DND-41 (cell line): ENCODE measurements at regions not wholly inside any gene's neighbourhood (a gene's known extent, or its start where the extent isn't known, plus 50 kb on each side); places are given as distances from the start of the nearest gene placed in this dataset.

Experiments
- ATAC-seq: fragments of 200-7000 bp; cut with Tn5 transposase; 3 replicates; pipeline ENCODE4 v1.9.1; 2021; ENCODE audit warnings: low read depth; ENCODE audit not compliant: insufficient read depth
- DNase-seq: peaks from one replicate; pipeline ENCODE4 v3.0.0-alpha.2; 2020
- H2AFZ ChIP-seq: 2 replicates; pipeline ENCODE4 v1.6.0; 2012; ENCODE audit warnings: low read depth, low read length
- H3K27ac ChIP-seq: 2 replicates; pipeline ENCODE4 v1.5.1; 2012; ENCODE audit warnings: low read length, inconsistent platforms
- H3K27me3 ChIP-seq: fragments of 200-600 bp; sonication (generic); 2 replicates; pipeline ENCODE4 v1.6.0; 2012; ENCODE audit warnings: low read length, mild to moderate bottlenecking, inconsistent platforms; ENCODE audit not compliant: insufficient read depth, poor library complexity
- H3K36me3 ChIP-seq: 2 replicates; pipeline ENCODE4 v1.5.1; 2012; ENCODE audit warnings: low read length, inconsistent platforms; ENCODE audit not compliant: insufficient read depth
- H3K4me1 ChIP-seq: 2 replicates; pipeline ENCODE4 v1.5.1; 2012; ENCODE audit warnings: mild to moderate bottlenecking, low read length; ENCODE audit not compliant: insufficient read depth
- H3K4me2 ChIP-seq: 2 replicates; pipeline ENCODE4 v1.6.0; 2012; ENCODE audit warnings: mild to moderate bottlenecking, moderate library complexity, low read length, inconsistent platforms; ENCODE audit not compliant: insufficient read depth
- H3K4me3 ChIP-seq, 2 experiments: fragments of 200-600 bp in 1 of 2; shearing (Covaris generic) in 1 of 2; 2 replicates each; pipeline ENCODE4 v1.5.1; 2012 to 2016; ENCODE audit warnings: inconsistent platforms in 2 of 2, low read length in 2 of 2, mild to moderate bottlenecking in 2 of 2, low read depth in 1 of 2, moderate library complexity in 1 of 2
- H3K79me2 ChIP-seq: 2 replicates; pipeline ENCODE4 v1.6.0; 2012; ENCODE audit warnings: low read length, inconsistent platforms; ENCODE audit not compliant: insufficient read depth
- H3K9ac ChIP-seq: 2 replicates; pipeline ENCODE4 v1.6.0; 2012; ENCODE audit warnings: low read depth, mild to moderate bottlenecking, inconsistent platforms, low read length, moderate library complexity
- H3K9me3 ChIP-seq: 2 replicates; pipeline ENCODE4 v1.5.1; 2012; ENCODE audit warnings: low read length, moderate library complexity, mild to moderate bottlenecking, inconsistent platforms; ENCODE audit not compliant: insufficient read depth, severe bottlenecking
- H4K20me1 ChIP-seq: 2 replicates; pipeline ENCODE4 v1.6.0; 2012; ENCODE audit warnings: low read length; ENCODE audit not compliant: insufficient read depth
- EZH2 ChIP-seq: IDR thresholded peaks from 3 replicates; pipeline ENCODE4 v1.6.1; 2012; ENCODE audit warnings: borderline replicate concordance, low read depth, mild to moderate bottlenecking, moderate library complexity, low read length, inconsistent platforms; ENCODE audit not compliant: severe bottlenecking
- TF ChIP-seq, protein P1 (sequence below): IDR thresholded peaks from 2 replicates; pipeline ENCODE4 v1.5.1; 2012; ENCODE audit warnings: borderline replicate concordance, low read length, moderate library complexity, mild to moderate bottlenecking; ENCODE audit not compliant: poor library complexity, severe bottlenecking; ENCODE audit errors: extremely low read depth

DNA sequence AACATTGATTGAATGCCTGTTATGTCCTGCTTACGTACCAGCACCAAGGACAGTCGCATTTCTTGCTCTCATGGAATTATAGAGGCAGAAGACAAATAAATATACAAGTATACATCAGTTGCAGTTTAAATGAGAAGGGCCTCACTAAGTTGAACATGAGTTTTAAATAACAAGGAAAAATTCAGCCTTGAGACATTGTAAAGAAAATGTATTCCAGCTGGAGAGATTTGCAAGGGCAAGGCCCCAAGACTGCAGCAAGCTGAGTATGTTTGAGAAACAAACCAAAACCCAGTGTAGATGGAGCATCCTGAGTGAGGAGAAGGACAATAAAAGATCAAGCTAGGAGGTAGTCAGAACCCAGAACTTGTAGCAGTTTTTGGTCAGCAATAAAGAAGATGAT lies 123.2 kb upstream of the BMP5 start:
- H3K27me3 ChIP-seq, result no peaks in the 10 kb centered on the region
- H3K27ac ChIP-seq, result no peak overlapping the region
- H3K9ac ChIP-seq, result no peak overlapping the region
- no peaks in the 10 kb centered on the region for H3K4me1 ChIP-seq
- H3K4me2 ChIP-seq, result no peak overlapping the region
- DNase-seq, result no peak
- H2AFZ ChIP-seq, result no peak overlapping the region
- no peaks in the 10 kb centered on the region for H3K79me2 ChIP-seq
- no peak overlapping the region for H3K4me3 ChIP-seq
- no peak for TF ChIP-seq EZH2
- TF ChIP-seq, protein P1, sequence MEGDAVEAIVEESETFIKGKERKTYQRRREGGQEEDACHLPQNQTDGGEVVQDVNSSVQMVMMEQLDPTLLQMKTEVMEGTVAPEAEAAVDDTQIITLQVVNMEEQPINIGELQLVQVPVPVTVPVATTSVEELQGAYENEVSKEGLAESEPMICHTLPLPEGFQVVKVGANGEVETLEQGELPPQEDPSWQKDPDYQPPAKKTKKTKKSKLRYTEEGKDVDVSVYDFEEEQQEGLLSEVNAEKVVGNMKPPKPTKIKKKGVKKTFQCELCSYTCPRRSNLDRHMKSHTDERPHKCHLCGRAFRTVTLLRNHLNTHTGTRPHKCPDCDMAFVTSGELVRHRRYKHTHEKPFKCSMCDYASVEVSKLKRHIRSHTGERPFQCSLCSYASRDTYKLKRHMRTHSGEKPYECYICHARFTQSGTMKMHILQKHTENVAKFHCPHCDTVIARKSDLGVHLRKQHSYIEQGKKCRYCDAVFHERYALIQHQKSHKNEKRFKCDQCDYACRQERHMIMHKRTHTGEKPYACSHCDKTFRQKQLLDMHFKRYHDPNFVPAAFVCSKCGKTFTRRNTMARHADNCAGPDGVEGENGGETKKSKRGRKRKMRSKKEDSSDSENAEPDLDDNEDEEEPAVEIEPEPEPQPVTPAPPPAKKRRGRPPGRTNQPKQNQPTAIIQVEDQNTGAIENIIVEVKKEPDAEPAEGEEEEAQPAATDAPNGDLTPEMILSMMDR, result no peak
- H3K36me3 ChIP-seq, result no peaks in the 10 kb centered on the region
- no peak for ATAC-seq
- peaks cover 1% of the 10 kb centered on the region for H3K9me3 ChIP-seq
- H4K20me1 ChIP-seq, result no peaks in the 10 kb centered on the region

DNA sequence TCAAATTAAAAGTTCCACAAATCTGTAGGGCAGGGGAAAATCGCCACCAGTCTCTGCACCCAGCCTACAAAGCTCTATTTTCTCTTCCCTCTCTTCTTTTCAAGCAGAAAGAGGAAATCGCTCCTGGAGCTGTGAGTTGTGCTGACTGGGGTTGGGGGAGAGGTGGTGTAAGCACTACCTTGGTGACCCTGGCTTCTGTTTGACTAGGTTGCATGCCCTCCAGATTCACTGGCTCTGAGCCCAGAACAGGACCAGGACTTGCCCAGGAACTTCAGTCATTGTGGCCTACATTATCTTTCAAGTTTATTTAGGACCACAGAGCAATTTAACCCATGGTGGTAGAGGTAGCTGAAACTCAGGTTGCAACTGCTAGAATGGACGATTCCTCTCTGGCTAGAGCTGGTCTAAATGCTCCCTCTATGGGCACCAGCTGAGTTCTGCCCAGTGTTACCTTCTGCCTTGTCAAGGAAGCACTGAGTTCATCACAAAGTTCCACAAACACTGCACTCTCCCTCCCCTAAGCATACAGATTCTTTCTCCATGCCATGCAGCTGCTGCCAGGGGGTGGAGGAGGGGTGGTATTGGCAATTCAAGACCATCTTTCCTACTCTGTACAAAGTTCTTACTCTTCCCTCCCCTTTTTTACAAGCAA lies 122.0 kb upstream of the BMP5 start:
- Histone ChIP-seq H3K27ac (no peak overlapping the region), H2AFZ (no peak overlapping the region), H3K79me2 (no peaks in the 10 kb centered on the region), H4K20me1 (no peaks in the 10 kb centered on the region), H3K36me3 (no peaks in the 10 kb centered on the region), H3K4me2 (no peak overlapping the region), H3K4me3 (no peak overlapping the region), H3K27me3 (no peaks in the 10 kb centered on the region), H3K4me1 (no peaks in the 10 kb centered on the region), H3K9ac (no peak overlapping the region), H3K9me3 (peaks cover 6% of the 10 kb centered on the region)
- DNase-seq (no peak), ATAC-seq (no peak)
- TF ChIP-seq EZH2, result no peak
- TF ChIP-seq, protein P1, result no peak

DNA sequence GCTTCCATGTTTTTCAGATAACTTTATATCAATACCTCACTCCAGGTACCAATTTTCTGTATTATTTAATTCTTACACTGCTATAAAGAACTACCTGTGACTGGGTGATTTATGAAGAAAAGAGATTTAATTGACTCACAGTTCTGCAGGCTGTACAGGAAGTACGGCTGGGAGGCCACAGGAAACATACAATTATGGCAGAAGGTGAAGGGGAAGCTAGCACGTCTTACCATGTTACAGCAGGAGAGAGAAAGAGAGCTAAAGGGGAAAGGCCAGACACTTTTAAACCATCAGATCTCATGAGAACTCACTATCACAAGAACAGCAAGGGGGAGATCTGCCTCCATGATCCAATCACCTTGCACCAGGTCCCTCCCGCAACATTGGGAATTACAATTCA lies 119.1 kb upstream of the BMP5 start:
- no peaks in the 10 kb centered on the region for H3K4me1 ChIP-seq
- no peaks in the 10 kb centered on the region for H3K27me3 ChIP-seq
- DNase-seq (no peak), ATAC-seq (no peak)
- no peaks in the 10 kb centered on the region for H3K36me3 ChIP-seq
- H4K20me1 ChIP-seq, result no peaks in the 10 kb centered on the region
- H3K4me3 ChIP-seq, result no peak overlapping the region
- H2AFZ ChIP-seq, result no peak overlapping the region
- no peaks in the 10 kb centered on the region for H3K79me2 ChIP-seq
- H3K9me3 ChIP-seq, result peaks cover 6% of the 10 kb centered on the region
- no peak overlapping the region for H3K4me2 ChIP-seq
- no peak overlapping the region for H3K27ac ChIP-seq
- TF ChIP-seq, protein P1, result no peak
- no peak for TF ChIP-seq EZH2
- H3K9ac ChIP-seq, result no peak overlapping the region
